Fibroblast of villous mesenchyme (primary cell): ENCODE measurements at regions not wholly inside any gene's neighbourhood (a gene's known extent, or its start where the extent isn't known, plus 50 kb on each side); places are given as distances from the start of the nearest gene placed in this dataset.
"Not testable (repeated sequence)": the region's sequence is repeated elsewhere in the genome, so short reads cannot be mapped to it uniquely, and the experiment has no call there.

Experiments used
- DNase-seq: peaks from one replicate; pipeline ENCODE4 v3.0.0-alpha.2; 2010; ENCODE audit warnings: low read depth
- H3K4me3 ChIP-seq: 2 replicates; pipeline ENCODE4 v1.5.1; 2011; ENCODE audit warnings: low read depth, mild to moderate bottlenecking, low read length
- CTCF ChIP-seq: IDR thresholded peaks from 2 replicates; pipeline ENCODE4 v1.5.1; 2012; ENCODE audit warnings: low read depth, mild to moderate bottlenecking, low read length; ENCODE audit not compliant: insufficient read depth

GRCh38 chr13:44837250-44837649, 152.0 kb downstream of the NUFIP1 start:
- no peak overlapping the region for H3K4me3 ChIP-seq
- peak; percentile 55 for DNase-seq
- no peak for TF ChIP-seq CTCF

GRCh38 chr13:44834404-44834803, 154.9 kb downstream of the NUFIP1 start:
- no peak for DNase-seq
- no peak overlapping the region for H3K4me3 ChIP-seq
- no peak for TF ChIP-seq CTCF

GRCh38 chr13:44833626-44834025, 155.6 kb downstream of the NUFIP1 start:
- DNase-seq, result no peak
- H3K4me3 ChIP-seq, result no peak overlapping the region
- TF ChIP-seq CTCF, result no peak

- no peak overlapping the region for H3K4me3 ChIP-seq
- no peak for TF ChIP-seq CTCF
- DNase-seq, result no peak
Measured at GRCh38 chr13:44833139-44833538, 156.1 kb downstream of the NUFIP1 start.

- no peak for TF ChIP-seq CTCF
Measured at GRCh38 chr13:44826591-44827350, 162.5 kb downstream of the NUFIP1 start.

GRCh38 chr13:44825953-44826352, 163.3 kb downstream of the NUFIP1 start:
- H3K4me3 ChIP-seq, result no peak overlapping the region
- no peak for DNase-seq
- TF ChIP-seq CTCF, result no peak

More at GRCh38 chr13:44826591-44827350, 162.5 kb downstream of the NUFIP1 start:
- no peak overlapping the region for H3K4me3 ChIP-seq
- DNase-seq, result no peak

- not testable (repeated sequence) for H3K4me3 ChIP-seq, DNase-seq
Measured at GRCh38 chr13:44823555-44823954, 165.7 kb downstream of the NUFIP1 start.
